NCI-H2227 (cell line): ENCODE measurements at regions not wholly inside any gene's neighbourhood (a gene's known extent, or its start where the extent isn't known, plus 50 kb on each side); places are given as distances from the start of the nearest gene placed in this dataset.
A peak's percentile ranks its signal among the peaks of the same experiment; 100 is the strongest.
"Not testable (repeated sequence)": the region's sequence is repeated elsewhere in the genome, so short reads cannot be mapped to it uniquely, and the experiment has no call there.

ENCODE experiments used
- DNase-seq: peaks from one replicate; lab custom pipeline; 2025; ENCODE audit not compliant: unreplicated experiment; lab: John Stamatoyannopoulos, UW

DNA sequence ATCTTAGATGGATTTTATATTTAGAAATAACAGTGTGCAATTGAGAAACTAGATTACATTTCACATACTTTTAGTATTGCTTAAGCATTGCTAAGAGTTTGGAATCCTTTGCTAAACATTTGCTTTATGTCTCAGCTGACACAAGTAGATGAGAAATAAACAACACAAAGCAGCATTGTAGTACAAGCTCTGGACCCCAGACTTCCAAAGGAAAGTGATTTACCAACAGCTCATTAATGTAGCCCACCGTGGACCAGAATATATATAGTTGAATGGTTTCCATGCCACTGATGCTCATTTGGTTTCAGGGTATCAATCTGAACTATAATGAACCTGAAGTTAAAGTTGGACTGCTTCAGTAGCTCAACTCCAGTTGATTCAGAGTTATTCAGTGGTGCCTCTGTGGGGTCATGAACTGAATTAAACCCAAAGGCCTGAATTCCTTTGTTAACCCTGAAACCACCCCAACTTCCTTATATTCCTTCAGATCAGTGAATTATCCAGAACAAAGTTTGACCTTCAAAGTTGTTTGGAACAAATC lies 132.1 kb upstream of the NEIL3 start:
- DNase-seq = no peak

DNA sequence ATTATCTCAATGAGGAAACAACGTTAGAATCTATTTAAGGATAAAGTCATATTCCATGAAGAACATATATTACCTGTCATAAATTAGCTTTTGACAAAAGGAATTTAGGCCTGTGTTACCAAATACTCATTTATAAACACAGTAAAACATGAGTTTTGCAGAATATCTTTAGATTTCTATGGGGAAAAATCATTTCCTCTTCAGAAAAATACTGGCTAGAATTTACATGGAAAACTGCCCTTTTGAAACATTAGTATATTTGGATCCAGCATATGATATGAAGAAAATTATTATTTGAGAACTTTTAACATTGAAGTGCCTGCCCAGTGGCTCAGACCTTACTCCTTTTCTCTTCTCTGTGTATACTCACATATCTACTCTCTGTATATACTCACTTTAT lies 131.4 kb upstream of the NEIL3 start:
- no peak for DNase-seq

DNA sequence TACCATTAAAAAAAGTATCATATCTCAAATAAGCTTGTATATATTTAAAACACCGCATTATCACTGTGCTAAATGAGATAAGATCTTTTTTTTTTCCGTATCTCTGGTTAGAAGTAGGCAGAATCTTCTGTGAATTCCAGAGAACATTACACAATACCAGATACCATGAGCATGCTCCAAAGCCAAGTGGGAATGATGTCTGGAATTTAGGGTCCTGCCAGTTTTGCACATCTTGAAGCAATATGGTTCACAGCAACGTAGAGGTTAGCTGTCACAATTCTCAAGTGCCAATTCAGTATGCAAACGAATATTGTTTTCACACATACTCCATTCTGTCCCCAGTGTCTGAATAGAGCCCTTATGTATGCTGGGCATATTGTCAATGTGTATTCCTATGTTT lies 127.5 kb upstream of the NEIL3 start:
- no peak for DNase-seq

DNA sequence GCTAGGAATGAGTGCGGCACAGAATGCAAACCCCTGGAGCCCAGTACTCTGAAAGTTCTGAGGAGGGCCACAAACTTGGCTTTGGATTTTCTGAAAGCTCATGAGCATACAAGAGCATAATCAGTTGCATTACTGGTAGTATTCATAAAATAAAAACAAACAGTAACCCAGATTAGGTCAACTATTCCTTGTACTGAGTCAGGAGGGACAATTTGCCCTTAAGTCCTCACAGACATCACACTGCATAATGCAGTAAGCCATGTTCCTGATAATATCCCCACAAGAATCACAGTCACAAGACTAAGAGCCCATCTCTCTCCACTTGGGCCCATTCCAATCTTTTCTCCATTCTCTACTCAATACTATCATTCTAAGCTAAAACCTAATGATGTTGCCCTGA lies 126.9 kb upstream of the NEIL3 start:
- no peak for DNase-seq

DNA sequence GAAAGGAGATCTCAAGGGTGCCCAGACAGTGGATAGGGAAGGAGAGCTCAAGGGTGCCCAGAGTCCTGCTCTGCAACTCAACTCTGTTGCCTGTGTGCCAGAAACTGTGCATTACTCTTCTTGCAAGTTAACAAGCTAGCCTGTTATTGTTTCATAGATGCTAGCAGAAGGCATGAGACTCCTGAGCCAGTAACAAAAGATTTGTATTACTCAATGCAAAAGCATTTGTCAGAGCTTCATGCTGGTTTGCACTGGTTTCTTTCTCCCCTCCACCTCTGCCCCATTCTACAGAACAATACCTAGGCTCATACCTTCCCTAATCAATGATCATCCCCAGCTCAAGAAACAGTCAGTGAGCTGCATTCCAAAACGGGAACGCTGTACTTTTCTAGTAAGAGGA lies 124.5 kb upstream of the NEIL3 start:
- no peak for DNase-seq

DNA sequence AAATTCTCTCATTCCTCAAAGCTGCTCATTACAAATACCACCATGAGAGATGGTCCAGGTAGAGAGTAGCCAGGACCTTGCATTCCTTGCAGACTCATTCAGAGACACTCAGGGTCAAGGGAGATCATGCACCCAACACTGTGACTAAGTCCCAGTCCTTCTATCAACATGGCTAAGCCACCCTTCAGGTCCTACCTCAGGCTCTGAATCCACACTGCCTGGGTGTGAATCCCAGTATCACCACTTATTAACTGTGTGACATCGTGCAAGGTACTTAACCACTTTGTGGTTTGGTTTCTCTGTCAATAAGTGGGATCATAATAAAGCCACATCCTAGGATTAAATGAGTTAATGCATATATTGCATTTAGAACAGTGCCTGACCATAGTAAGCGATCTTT lies 124.1 kb upstream of the NEIL3 start:
- no peak for DNase-seq

DNA sequence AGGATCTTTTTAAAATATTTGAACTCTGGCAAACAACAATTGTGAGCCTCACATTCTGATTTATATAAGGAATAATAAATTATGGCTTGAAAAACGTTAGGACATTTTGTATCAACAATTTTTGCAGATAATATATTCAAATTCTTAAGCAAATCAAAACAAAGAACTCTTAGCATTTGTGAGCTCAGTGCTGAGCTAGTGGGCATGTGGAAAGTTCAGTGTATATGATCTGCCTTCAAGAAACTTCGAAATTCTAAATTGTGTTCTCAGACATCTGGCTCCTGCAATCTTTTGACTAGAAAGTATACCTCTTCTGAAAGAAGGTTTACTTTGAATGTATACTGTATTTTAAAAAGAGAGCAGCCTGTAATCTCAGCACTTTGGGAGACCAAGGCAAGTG lies 122.3 kb upstream of the NEIL3 start:
- DNase-seq = no peak

DNA sequence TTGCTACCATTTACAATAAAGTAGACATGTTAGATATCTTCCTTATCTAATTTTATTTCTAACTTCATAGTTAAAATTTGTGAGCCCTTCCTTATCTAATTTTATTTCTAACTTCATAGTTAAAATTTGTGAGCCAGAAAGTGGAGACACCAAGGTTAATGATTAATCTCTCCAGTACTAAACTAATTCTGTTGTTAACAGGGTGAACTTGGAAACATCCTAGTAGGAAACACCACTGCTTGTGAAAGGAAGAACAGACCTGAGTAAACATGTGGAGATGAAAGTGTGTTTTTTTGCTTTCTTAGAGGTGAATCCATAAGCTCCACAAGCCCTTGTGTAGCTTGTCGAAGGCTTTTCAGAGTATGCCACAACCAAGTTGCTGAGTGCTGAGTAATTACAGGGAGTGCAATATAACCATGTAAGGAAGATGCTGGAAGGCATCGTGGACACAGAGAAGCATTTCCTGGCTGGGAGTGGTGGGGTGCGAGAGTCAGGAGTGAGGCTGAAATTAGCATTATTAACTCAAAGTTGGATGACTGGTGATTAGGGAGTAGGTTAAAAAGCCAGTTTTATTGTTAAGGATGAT lies 118.6 kb upstream of the NEIL3 start:
- peak; percentile 4 for DNase-seq

DNA sequence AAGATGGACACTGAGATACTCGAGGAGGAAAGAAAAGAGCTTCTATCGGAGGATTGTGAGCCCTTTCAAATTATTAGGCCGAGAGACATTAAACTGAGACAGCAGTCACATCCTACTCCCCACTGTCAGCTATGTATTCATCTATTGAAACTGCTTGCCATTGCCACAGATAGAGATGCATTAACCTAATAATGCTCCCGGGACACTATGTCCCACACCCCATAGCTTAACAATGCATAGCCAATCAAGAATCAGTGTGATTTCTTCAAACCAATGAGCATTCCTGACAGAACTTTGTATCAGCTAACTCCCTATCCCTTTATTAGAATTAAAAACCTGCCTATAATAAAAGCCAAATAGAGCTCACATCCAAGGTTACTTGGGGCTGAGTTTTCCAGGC lies 118.1 kb upstream of the NEIL3 start:
- no peak for DNase-seq

DNA sequence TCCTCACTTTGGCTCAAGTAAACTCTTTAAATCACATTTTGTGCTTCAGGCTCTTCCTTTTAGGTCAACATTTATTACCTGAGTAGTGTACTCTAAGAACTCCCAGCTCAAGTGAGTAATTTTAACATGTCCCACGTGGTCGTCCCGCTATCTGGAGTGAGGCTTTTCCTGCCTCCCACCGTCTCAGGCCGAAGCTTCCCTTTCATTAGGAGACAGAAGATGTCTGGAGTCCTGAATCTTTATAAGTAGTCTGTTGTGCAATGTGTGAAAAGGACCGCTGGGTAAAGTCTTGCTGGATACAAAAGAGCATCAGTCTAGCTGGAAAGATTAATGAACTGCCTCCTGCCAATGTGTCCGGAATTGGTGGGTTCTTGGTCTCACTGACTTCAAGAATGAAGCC lies 117.7 kb upstream of the NEIL3 start:
- DNase-seq = no peak

DNA sequence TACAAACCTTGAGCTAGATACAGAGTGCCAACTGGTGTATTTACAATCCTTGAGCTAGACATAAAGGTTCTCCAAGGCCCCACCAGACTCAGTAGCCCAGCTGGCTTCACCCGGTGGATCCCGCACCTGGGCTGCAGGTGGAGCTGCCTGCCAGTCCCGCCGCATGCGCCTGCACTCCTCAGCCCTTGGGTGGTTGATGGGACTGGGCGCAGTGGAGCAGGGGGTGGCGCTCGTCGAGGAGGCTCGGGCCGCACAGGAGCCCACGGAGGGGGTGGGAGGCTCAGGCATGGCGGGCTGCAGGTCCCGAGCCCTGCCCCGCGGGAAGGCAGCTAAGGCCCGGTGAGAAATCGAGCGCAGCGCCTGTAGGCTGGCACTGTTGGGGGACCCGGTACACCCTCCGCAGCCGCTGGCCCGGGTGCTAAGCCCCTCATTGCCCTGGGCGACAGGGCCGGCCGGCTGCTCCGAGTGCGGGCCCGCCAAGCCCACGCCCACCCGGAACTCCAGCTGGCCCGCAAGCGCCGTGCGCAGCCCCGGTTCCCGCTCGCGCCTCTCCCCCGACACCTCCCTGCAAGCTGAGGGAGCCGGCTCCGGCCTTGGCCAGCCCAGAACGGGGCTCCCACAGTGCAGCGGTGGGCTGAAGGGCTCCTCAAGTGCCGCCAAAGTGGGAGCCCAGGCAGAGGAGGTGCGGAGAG lies 116.5 kb upstream of the NEIL3 start:
- not testable (repeated sequence) for DNase-seq

DNA sequence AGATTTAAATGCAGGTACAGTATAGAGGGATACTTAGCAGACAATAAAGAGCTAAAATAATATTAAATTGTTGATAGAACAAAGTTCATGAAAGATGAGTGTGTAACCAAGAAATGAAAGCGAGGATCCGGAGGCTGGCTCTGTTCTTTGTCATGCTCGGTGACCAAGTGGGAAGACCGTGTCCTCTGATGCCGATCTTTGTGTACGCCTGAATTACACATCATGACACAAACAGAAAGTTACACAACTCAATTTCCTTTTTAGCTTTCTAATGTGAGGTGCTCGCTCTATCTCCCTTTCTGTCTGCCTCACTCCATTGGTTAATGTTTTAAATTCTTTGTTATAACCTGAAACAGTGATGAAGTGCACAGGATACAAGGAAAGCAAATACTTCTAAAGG lies 114.8 kb upstream of the NEIL3 start:
- DNase-seq = no peak

DNA sequence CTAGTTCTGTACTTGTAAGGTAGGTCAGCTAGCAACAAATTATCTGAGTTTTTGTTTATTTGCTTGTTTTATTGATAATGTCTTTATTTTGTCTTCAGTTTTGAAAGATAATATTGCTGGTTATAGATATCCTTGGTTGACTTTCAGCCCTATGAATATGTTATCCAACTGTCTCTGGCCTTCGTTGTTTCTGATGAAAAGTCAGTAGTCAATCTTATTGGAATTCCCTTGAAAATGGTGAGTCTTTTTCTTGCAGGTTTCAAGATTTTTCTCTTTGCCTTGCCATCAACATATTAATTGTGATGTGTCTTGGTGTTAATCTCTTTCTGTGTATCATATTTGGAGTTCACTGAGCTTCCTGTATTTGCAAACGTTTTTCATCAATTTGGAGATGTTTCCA lies 113.1 kb upstream of the NEIL3 start:
- DNase-seq = no peak

DNA sequence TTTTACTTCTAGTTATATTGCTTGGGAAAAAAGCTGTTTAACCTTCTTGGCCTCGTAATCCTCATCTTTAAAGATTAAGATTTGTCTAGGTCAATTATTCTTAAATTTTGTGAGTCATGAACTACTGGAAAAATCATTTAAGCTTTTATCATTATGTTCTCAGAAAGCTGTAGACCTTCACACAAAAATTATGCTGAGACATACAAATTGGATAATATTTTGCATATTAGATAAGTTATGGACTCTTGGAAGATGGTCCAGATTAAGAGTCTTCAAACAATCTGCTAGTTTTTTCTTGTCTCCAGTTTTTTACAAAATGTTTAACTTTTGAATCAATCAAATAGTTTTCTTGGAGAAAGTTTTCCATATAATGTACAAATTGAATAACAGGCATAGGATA lies 108.1 kb upstream of the NEIL3 start:
- no peak for DNase-seq

DNA sequence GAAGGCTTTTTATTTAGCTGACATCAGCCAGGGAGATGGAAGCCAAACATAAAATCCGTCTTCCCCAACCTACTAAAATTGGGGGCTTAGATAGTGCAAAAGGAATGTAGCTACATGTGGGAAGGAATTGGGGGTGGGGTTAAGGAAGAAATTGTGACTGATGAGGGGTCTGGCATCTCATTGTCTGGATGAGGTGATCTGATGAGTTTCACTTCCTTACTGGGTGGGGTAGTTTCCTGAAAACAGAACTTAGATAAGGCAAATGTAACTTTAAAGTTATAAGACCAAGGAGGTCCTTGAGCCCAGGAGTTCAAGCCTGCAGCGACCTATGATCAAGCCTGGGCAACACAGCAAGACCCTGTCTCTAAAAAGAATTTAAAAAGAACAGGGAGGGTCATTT lies 105.5 kb upstream of the NEIL3 start:
- no peak for DNase-seq

DNA sequence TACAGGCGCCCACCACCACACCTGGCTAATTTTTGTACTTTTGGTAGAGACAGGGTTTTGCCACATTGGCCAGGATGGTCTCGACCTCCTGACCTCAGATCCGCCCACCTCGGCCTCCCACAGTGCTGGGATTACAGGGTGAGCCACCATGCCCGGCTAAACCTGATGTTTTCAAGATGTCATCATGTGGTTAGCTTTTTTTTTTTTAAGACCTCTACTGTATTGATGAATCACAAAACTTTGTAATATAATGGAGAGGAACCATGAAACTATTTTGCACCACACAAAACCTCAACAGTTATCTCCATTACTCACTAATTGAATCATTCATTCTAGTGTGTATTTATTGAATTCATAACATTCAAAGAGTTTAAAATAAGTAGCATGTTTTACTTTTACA lies 94.7 kb upstream of the NEIL3 start:
- no peak for DNase-seq

DNA sequence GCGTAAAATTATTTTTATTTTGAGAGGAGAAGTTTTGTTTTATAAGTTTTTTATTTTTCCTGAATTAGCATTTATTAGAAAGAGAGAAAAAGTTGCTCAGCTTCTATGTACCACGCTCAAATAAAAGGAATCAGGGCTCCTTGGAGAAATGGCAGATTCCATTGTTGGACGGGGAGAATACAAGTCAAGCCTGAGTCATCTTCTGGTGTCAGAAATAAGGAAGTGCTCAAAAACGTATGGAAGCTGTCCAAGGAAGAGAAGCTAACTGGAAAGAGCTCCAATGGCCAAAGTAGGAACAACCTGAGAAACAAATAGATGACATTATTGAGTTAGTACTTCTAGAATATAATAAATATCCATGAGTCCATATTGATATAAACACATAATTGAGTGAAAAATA lies 89.3 kb upstream of the NEIL3 start:
- no peak for DNase-seq

DNA sequence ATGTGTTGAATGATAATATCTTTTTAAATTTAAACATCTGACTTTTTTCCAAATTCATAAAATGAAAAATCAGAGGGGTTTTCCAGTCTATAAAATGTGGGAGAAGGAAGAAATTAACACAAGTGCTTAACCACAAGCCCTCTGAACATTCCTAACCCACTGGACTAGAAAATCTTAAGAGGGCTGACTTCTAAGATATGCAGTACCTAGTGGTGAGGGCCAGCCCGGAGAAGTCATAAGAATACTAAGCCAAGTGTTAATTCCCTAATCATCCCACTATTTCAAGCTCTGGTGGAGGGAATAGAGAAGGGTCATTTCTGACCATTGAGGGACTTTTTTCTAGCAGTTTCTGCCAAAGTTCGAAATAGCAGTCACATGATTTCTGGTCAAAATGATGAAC lies 86.9 kb upstream of the NEIL3 start:
- DNase-seq = no peak

DNA sequence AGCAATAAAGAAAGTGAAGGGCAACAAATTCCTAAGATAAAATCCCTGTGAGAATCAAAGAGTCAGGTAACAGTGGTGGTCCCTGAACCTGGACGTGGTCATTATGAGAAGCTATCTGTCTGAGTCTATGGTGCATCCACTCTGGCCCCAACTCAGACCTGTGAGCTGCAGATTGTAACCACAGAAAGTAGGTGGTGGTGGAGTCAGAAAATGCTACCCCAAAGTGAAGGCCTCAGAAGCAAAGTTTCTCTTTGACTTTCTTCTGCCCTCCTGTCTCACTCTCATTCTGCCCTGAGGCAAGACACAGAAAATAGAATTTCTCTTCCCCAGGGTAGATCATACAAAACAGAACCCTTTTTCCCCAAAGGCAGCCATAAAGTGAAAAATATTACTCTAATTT lies 84.1 kb upstream of the NEIL3 start:
- DNase-seq = no peak

DNA sequence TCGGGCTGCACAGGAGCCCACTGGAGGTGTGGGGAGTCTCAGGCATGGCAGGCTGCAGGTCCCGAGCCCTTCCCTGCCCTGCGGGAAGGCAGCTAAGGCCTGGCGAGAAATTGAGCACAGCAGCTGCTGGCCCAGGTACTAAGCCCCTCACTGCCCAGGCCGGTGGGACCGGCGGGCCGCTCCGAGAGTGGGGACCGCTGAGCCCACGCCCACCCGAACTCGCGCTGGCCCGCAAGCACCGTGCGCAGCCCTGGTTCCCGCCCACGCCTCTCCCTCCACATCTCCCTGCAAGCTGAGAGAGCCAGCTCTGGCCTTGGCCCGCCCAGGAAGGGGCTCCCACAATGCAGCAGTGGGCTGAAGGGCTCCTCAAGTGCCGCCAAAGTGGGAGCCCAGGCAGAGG lies 82.0 kb upstream of the NEIL3 start:
- no peak for DNase-seq

DNA sequence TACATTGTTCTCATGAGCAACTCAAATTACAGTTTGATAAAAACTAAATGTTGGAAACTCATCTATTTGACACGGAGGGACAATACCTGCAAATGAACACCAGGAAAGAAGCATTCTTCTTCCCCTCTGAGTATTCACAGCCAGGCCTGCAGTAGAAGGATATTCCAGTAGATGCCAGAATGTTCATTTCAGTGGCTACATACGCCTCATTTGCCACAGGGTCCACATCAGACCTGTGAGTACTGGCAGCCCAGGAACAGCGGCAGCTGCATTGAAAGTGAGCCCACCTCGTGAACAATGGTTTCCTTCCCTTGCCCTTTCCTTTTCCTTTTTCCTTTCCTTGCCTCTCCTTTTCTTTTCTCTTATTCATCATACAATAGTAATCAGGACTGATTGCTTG lies 81.1 kb upstream of the NEIL3 start:
- DNase-seq = no peak

DNA sequence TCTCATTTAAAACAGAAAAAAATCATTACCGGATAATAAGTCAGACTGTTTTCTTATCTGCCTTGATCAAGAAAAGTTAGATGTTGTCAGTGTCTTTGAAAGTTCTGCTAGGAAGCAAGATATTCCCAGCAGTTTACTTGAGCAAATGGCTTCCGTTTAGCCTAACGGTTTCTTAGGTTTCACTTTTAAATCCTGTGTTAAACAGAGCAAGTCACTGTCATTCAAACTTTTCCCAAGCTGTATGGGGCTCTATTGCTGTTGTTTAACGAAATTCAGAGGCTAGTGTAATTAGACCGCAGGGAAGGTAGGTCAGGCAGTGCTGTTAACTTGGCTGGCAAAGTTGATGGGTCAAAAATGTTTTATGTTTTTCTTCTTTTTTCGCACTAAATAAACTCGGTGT lies 80.3 kb upstream of the NEIL3 start:
- DNase-seq = no peak

DNA sequence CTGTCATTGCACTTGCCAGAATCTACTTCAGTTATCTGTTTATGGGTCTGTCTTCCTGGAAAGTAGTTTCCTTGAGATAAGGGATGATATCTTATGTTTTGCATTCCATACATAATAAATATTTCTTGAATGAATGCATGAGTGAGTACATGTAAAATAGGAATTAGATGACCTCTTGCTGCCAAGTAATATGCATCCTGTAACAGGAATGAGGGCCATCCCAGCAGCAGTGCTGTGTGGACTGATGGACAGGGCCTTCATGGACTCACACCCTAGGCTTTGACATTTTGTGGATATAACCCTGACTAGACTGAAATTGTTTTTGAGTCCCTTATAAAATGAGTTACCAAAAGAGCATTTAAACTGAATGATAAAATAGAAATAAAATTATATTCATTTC lies 77.2 kb upstream of the NEIL3 start:
- no peak for DNase-seq
